ENCODE measurements at regions not wholly inside any gene's neighbourhood (a gene's known extent, or its start where the extent isn't known, plus 50 kb on each side); places are given as distances from the start of the nearest gene placed in this dataset.
"Not testable (repeated sequence)": the region's sequence is repeated elsewhere in the genome, so short reads cannot be mapped to it uniquely, and the experiment has no call there.

GRCh38 chr13:90882551-90882950 is 464.9 kb upstream of the MIR17HG start:
- no peak for DNase-seq

- no peak for DNase-seq
Measured at GRCh38 chr13:90883592-90883991, 463.9 kb upstream of the MIR17HG start.

- DNase-seq, result no peak
Measured at GRCh38 chr13:90884066-90884465, 463.4 kb upstream of the MIR17HG start.

DNA sequence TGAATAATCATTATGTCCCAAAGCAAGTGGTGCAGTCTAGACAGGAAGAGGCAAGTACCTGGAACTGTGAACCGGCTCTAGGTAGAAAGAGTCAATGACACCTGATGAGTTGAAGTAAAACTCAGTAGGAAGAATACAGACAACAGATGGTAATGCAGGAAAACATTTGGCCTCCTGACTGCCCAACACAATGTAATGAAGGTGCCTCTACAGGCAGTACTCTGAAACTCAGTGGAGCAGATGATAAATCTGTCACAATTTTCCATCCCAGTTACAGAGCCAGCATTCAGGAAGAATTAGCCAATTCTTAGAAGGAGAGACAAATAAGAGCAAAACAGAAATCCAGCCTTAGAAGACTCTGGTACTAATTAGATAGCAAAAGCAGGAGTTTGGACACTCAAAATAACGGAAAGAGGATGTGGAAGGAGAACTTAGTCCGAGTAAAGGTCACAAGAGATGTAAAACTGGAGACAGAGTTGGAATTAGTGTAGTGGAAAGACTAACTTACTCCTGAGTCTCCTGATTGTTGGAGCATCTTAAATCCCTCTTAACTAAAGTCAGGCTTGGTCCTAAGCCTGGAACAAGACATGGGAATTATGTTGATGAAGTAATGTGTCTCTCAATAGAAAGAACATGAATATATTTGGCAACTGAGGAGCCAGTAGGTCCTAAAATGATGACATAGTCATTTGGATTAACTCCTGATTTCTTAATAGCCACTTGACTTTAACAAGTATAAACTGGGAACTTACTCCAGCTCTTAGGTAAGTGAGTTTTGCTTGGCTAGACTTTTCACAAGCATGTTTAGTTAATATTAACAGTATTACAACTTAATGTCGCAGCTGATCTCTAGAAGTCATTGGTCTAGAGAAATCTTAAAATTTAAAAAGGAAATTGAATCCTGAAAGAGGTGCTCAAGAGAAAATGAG is 457.3 kb upstream of the MIR17HG start:
- no peak for DNase-seq

DNA sequence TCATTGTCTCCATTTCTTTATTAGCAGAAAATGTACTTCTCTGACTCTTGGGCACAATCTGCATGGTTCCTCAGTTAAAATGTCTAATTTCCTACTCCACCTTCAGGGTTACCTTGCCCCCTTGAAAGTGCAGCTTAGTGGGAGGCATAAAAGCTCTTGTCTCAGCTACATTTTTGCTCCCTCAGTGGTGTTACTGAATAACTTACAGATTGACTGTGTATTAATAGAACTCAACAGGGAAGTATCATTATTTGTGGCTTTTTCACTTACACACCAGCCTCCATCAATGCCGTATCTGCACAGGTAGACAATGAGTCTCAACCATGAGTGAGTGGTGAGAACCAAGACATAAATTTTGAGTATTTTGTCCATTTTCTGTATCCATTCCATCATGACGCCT is 456.2 kb upstream of the MIR17HG start:
- no peak for DNase-seq

- not testable (repeated sequence) for DNase-seq
Measured at GRCh38 chr13:90893199-90893598, 454.3 kb upstream of the MIR17HG start.

GRCh38 chr13:90896002-90896401 is 451.5 kb upstream of the MIR17HG start:
- no peak for DNase-seq

DNA sequence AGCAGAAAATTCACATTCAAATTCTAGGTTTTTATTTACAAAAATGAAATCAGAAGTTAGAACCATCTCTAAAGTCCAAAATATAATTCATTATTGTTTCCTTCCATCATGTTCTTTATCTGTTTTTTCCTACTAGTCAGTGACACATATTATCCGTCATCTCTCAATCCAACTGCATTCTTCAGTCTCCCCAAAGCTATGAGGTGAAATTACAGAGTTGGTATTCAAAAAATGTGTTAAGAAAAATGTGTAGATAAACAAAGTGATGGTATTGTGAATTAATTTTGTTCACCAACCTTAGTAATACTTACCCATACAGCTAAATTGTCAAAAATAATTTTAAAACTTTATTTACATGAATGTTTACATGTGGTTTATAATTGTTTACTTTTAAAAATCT is 448.7 kb upstream of the MIR17HG start:
- no peak for DNase-seq

DNA sequence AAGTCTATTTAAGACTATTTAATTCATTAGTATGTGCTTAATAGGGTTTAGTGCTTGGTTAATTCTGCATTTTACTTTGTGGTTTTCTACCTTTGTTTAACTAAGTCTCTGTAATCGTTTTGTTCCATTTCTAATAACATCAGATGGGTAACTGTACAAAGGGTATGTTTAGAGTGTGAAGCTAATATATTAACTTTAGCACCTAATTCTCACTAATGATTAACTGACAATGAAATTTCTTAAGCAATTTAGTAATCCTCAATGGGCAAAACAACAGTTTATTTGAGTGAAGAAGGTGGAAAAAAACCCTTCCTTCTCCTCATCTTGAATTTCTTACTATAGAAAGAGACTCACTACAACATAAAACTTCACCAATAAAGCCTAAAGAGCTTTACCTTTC is 448.1 kb upstream of the MIR17HG start:
- no peak for DNase-seq

DNA sequence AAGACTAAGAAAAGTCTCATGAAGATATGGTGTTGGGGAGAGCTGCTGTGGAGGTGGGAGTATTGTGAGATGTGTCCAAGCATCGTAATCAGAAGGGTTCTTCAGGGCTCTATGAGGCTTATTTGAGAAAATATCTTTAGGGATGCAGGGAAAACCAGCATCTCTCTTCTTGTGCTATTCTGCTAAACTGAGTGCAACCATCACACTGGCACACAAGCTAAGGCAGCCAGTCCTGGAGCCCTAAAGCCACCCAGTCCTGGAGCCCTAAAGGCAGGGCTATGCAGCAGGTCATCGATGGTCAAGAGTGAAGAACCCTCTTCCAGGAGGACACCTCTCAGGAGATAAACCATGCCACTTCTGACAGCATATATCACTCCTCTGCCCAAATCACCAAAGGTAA is 445.2 kb upstream of the MIR17HG start:
- no peak for DNase-seq

DNA sequence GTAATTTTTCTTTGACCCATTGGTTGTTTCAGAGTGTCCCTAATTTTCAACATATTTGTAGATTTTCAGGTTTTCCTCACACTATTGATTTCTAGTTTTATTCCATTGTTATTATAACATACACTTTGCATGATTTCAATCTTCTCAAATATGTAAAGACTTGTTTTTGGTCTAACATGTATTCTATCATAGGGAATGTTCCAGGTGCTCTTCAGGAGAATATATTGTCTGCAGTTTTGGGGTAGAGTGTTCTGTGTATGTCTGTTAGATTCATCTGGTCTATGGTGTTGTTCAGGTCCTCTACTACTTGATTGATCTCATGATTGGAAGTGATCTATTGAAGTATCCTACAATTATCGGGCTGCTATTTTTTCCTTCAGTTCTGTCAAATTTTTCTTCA is 440.9 kb upstream of the MIR17HG start:
- no peak for DNase-seq

DNA sequence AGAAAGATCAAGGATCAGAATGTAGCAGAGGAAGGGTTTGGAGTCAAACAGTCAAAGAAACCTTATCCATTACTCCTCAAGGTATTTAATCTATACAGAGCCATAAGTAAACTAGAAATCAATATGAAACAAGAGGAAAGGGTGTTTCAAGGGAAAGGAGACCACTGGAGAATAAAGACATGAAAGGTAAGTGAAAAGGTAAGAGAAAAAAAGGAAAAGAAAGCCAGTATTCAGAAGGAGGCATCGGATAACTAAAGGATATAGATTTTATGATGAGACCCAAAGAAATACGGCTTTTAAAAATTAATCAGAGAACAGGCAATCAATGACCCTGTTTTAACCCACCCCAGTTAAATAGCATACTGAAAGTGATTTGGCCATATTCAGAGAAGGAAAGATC is 438.7 kb upstream of the MIR17HG start:
- no peak for DNase-seq

DNA sequence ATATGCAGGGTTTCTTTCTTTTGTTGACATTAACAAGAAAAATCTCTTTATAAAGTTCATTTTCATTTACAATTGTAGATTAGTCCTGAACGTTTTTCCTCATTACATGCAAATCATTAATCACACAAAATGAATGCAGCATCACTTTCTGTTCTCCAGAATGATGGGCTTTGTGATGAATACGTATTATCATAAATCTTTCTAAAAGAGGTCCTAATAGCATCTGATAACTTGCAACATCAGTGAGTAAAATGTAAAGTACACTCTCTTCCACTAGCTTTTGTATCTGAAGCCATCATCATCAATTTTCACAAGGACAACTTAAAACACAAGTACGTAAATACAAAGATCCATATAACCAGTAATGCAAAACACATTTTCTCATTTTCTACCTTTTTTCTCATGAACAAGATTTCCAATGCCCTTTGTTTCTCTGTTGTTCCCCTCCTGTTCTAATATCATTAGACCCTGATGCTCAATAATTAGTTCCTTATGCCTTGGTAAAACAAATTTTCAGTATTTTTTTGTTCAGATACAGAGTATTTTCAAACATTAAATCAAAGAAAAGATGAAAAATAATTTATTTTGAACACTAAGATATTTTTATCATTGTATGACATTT is 437.4 kb upstream of the MIR17HG start:
- DNase-seq, result no peak

GRCh38 chr13:90912247-90912646 is 435.2 kb upstream of the MIR17HG start:
- no peak for DNase-seq

GRCh38 chr13:90918536-90918935 is 429.0 kb upstream of the MIR17HG start:
- DNase-seq, result no peak

DNA sequence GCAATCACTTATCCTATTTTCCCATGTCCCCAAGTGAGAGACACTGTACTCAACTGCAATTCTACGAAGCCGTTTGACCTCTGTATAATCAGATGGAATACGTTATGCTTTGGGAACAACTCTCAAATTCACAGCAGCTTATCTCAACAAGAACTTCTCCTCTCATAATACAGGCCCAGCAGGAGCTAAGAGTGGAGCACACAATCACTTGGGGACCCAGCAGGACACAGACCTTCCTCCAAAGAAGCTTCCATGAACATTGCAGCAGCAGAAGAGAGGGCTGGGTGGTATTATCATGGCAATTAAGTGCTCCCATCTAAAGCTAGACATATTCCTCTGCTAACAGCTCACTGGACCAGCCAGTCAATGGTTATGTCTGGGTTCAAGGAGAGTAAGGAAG is 428.3 kb upstream of the MIR17HG start:
- no peak for DNase-seq

DNA sequence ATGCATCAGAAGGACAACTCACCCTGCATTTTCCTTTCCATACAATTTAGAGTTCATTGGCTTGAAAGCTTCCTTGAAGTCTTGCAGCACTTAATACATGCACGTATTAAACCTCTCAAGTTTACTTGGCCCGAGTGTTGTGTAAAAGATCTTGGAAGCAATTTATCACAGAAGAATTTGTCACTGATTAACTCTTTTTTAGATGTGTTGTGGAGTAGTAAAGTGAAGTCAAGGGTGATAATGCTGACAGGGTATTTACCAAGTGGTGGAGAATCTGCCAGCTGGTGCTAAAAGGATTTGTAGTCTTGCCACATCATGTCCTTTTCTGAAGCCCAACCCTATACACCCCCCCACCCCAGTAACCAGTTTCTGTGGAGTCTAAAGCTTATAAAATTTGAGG is 421.0 kb upstream of the MIR17HG start:
- DNase-seq, result no peak

- no peak for DNase-seq
Measured at GRCh38 chr13:90928109-90928508, 419.4 kb upstream of the MIR17HG start.

- DNase-seq, result peak in 1 of 2 donors; percentile 4
Measured at GRCh38 chr13:90933097-90933826, 414.2 kb upstream of the MIR17HG start.

DNA sequence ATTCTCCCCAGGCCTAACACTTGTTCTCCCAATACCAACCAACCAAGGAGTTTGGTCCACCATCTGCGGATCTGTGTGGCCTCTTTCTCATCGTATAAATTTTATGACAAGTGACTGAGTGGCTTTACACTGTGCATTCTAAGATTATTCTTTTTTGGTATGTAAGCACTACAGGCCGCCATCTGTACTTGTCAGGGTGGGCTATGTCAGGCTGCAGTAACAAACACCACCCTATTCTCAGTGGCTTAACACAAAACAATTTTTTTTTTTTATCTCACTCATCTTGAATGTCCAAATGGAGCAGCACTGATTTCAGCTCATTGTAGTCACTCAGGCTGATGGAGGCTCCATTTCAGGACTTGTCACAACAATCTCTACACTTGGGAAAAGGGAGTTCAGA is 412.7 kb upstream of the MIR17HG start:
- no peak for DNase-seq

DNA sequence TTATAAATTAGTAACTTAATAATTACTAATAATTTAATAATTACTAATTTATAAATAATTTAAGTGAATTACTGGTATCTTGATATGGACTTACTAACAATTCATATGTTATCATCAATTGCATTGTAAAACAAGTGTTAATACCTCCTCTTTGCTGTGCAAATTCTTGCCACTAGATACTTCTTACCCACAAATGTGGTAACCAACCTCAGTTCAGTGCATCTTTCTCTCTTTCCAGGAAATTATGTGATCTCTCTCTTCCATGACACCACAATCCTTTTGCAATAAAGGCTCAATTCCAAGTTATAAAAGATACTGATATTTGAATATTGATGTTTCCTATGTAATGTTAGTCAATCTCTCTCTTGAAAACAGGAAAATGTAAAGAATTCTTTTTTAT is 408.6 kb upstream of the MIR17HG start:
- no peak for DNase-seq

DNA sequence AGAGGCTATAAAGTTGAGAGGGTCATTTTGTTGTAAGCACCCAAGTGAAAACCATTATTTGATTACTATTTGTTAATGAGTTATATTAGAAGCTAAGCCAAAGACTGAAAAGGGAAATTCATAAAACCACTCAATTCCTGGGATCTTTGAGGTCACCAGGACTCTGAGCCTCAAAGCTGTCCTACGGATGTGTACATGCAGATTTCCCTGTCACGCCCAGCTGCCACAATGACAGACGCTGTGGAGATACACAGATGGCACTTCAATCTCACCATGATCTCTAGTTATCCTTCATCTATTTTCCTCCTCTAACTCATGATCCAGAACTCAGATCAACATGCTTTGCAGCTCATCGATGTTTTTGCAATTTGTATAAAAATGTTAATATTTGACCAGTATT is 403.5 kb upstream of the MIR17HG start:
- DNase-seq, result no peak

GRCh38 chr13:90945146-90945545 is 402.3 kb upstream of the MIR17HG start:
- not testable (repeated sequence) for DNase-seq

- not testable (repeated sequence) for DNase-seq
Measured at GRCh38 chr13:90946125-90946524, 401.4 kb upstream of the MIR17HG start.
